GM18951 (cell line): ENCODE measurements at regions not wholly inside any gene's neighbourhood (a gene's known extent, or its start where the extent isn't known, plus 50 kb on each side); places are given as distances from the start of the nearest gene placed in this dataset.
"Not testable (repeated sequence)": the region's sequence is repeated elsewhere in the genome, so short reads cannot be mapped to it uniquely, and the experiment has no call there.

Experiments used
- POLR2A ChIP-seq: IDR thresholded peaks from 4 replicates; pipeline ENCODE4 v1.6.1; 2011; ENCODE audit warnings: mild to moderate bottlenecking; ENCODE audit not compliant: insufficient read length, insufficient read depth; ENCODE audit errors: extremely low read depth
- in situ Hi-C: fragments of 300-500 bp; cut with MboI; formaldehyde crosslinking; loops from one replicate; pipeline ENCODE4 v1.12.0; 2022; ENCODE audit warnings: low sequenced_read_pairs, mixed read lengths, inconsistent platforms; ENCODE audit not compliant: unreplicated experiment

DNA sequence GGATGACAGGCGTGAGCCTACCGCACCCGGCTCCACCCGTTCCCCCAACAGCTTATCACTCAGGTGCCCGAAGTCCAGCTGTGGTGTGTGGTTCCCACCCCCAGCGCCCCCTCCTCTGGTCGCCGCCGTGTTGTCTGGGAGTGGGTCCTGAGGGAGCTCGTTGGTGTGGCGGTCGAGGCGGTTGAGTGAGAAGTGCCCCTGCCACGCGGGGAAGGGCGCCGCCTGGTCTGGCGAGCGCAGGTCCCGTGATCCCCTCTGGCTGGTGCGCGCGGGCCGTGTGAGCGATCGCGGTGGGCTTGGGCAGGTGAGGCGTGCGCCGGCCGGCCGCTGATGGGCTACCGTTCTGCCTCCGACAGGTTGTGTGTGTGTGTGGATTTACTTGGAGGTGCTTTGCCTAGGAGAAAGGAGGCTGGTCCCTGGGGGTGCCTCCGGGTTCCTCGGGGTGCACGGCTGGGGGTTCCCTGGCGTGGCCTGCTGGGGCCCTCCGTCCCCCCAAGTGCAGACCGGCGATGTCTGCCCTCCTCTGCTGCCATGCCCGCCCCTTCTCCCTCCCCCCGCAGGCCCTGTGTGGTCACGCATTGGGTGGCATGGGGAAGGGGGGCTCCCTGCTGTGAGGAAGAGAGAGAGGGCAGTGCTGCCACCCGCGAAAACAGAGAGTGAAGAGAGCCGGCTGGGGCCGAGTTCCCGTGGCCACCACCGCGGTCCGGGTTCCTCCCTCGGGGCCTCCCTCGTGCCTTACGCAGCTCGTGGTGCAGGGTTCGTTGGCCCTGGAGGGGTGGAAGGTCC is 336.0 kb upstream of the DEFB115 start:
- no peak for TF ChIP-seq POLR2A
- in situ Hi-C loops = no loop called here

- in situ Hi-C loops = no loop called here
- TF ChIP-seq POLR2A = no peak
Measured at GRCh38 chr20:30922129-30922528, 335.3 kb upstream of the DEFB115 start.

GRCh38 chr20:30937790-30938189 is 319.7 kb upstream of the DEFB115 start:
- in situ Hi-C loops = no loop called here
- TF ChIP-seq POLR2A = no peak

DNA sequence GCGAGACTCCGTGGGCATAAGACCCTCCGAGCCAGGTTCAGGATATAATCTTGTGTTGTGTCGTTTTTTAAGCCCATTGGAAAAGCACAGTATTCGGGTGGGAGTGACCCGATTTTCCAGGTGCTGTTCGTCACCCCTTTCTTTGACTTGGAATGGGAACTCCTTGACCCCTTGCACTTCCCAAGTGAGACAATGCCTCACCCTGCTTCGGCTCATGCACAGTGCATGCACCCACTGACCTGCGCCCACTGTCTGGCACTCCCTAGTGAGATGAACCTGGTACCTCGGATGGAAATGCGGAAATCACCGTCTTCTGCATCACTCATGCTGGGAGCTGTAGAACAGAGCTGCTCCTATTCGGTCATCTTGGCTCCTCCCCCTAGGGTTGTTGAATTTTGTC is 307.7 kb upstream of the DEFB115 start:
- no peak for TF ChIP-seq POLR2A
- in situ Hi-C loops = no loop called here

- in situ Hi-C loops = not testable (repeated sequence)
Measured at GRCh38 chr20:30951088-30951487, 306.4 kb upstream of the DEFB115 start.

- in situ Hi-C loops = not testable (repeated sequence)
Measured at GRCh38 chr20:30956649-30957048, 300.8 kb upstream of the DEFB115 start.

- in situ Hi-C loops = not testable (repeated sequence)
Measured at GRCh38 chr20:30959208-30959607, 298.3 kb upstream of the DEFB115 start.

GRCh38 chr20:30963591-30963990 is 293.9 kb upstream of the DEFB115 start:
- no peak for TF ChIP-seq POLR2A
- in situ Hi-C loops = no loop called here

DNA sequence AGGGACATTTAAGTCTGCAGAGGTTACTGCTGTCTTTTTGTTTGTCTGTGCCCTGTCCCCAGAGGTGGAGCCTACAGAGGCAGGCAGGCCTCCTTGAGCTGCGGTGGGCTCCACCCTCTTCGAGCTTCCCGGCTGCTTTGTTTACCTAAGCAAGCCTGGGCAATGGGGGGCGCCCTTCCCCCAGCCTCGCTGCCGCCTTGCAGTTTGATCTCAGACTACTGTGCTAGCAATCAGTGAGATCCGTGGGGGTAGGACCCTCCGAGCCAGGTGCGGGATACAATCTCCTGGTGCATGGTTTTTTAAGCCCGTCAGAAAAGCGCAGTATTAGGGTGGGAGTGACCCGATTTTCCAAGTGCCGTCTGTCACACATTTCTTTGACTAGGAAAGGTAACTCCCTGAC is 281.6 kb upstream of the DEFB115 start:
- in situ Hi-C loops = not testable (repeated sequence)

- TF ChIP-seq POLR2A = no peak
- in situ Hi-C loops = no loop called here
Measured at GRCh38 chr20:30985386-30985785, 272.1 kb upstream of the DEFB115 start.
